ENCODE measurements at regions not wholly inside any gene's neighbourhood (a gene's known extent, or its start where the extent isn't known, plus 50 kb on each side); places are given as distances from the start of the nearest gene placed in this dataset.
"Not testable (repeated sequence)": the region's sequence is repeated elsewhere in the genome, so short reads cannot be mapped to it uniquely, and the experiment has no call there.

DNA sequence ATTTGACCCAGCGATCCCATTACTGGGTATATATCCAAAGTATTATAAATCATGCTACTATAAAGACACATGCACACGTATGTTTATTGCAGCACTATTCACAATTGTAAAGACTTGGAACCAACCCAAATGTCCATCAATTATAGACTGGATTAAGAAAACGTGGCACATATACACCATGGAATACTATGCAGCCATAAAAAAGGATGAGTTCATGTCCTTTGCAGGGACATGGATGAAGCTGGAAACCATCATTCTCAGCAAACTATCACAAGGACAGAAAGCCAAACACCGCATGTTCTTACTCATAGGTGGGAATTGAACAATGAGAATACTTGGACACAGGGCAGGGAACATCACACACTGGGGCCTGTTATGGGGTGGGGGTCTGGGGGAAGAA, 317.8 kb downstream of the TSHZ3 start:
- TF ChIP-seq, protein P1, sequence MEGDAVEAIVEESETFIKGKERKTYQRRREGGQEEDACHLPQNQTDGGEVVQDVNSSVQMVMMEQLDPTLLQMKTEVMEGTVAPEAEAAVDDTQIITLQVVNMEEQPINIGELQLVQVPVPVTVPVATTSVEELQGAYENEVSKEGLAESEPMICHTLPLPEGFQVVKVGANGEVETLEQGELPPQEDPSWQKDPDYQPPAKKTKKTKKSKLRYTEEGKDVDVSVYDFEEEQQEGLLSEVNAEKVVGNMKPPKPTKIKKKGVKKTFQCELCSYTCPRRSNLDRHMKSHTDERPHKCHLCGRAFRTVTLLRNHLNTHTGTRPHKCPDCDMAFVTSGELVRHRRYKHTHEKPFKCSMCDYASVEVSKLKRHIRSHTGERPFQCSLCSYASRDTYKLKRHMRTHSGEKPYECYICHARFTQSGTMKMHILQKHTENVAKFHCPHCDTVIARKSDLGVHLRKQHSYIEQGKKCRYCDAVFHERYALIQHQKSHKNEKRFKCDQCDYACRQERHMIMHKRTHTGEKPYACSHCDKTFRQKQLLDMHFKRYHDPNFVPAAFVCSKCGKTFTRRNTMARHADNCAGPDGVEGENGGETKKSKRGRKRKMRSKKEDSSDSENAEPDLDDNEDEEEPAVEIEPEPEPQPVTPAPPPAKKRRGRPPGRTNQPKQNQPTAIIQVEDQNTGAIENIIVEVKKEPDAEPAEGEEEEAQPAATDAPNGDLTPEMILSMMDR (IDR thresholded peaks at IDR 0.05; ENCODE audit: insufficient read depth, low read length), result not testable (repeated sequence)
- TF ChIP-seq, protein P2, sequence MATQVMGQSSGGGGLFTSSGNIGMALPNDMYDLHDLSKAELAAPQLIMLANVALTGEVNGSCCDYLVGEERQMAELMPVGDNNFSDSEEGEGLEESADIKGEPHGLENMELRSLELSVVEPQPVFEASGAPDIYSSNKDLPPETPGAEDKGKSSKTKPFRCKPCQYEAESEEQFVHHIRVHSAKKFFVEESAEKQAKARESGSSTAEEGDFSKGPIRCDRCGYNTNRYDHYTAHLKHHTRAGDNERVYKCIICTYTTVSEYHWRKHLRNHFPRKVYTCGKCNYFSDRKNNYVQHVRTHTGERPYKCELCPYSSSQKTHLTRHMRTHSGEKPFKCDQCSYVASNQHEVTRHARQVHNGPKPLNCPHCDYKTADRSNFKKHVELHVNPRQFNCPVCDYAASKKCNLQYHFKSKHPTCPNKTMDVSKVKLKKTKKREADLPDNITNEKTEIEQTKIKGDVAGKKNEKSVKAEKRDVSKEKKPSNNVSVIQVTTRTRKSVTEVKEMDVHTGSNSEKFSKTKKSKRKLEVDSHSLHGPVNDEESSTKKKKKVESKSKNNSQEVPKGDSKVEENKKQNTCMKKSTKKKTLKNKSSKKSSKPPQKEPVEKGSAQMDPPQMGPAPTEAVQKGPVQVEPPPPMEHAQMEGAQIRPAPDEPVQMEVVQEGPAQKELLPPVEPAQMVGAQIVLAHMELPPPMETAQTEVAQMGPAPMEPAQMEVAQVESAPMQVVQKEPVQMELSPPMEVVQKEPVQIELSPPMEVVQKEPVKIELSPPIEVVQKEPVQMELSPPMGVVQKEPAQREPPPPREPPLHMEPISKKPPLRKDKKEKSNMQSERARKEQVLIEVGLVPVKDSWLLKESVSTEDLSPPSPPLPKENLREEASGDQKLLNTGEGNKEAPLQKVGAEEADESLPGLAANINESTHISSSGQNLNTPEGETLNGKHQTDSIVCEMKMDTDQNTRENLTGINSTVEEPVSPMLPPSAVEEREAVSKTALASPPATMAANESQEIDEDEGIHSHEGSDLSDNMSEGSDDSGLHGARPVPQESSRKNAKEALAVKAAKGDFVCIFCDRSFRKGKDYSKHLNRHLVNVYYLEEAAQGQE (IDR thresholded peaks at IDR 0.05; ENCODE audit: insufficient replicate concordance, low read depth), result not testable (repeated sequence)
